OCI-LY3 (cell line): ENCODE measurements at regions not wholly inside any gene's neighbourhood (a gene's known extent, or its start where the extent isn't known, plus 50 kb on each side); places are given as distances from the start of the nearest gene placed in this dataset.

Experiments used
- H2AFZ ChIP-seq: fragments of 200-600, 300-600 bp; shearing (Covaris generic); 2 replicates; pipeline ENCODE4 v1.6.0; 2014; ENCODE audit warnings: antibody characterized with exemption, low read depth, low read length
- H3K27ac ChIP-seq: fragments of 200-600, 300-600 bp; sonication (generic); 2 replicates; pipeline ENCODE4 v1.5.1; 2014; ENCODE audit warnings: mild to moderate bottlenecking, low read length, moderate library complexity, mixed read lengths
- H3K27me3 ChIP-seq: fragments of 200-600, 300-600 bp; sonication (generic); 2 replicates; pipeline ENCODE4 v1.6.1; 2014; ENCODE audit warnings: low read depth, low read length, mixed read lengths
- H3K36me3 ChIP-seq: fragments of 200-600, 300-600 bp; sonication (generic); replicated peaks from 2 replicates; pipeline ENCODE3; 2014; ENCODE audit warnings: low read depth, low read length, mixed read lengths
- H3K4me1 ChIP-seq: fragments of 300-600, 200-600 bp; sonication (generic); 2 replicates; pipeline ENCODE4 v1.6.1; 2014; ENCODE audit warnings: low read length, mixed read lengths
- H3K4me2 ChIP-seq: fragments of 200-600, 300-600 bp; sonication (generic); 2 replicates; pipeline ENCODE4 v1.6.1; 2014; ENCODE audit warnings: low read length, mixed read lengths
- H3K4me3 ChIP-seq: fragments of 300-600, 200-600 bp; sonication (generic); 2 replicates; pipeline ENCODE4 v1.5.1; 2014; ENCODE audit warnings: antibody characterized with exemption, mild to moderate bottlenecking, low read length, moderate library complexity
- H3K79me2 ChIP-seq: fragments of 300-600, 200-600 bp; shearing (Covaris generic); 2 replicates; pipeline ENCODE4 v1.6.1; 2014; ENCODE audit warnings: mild to moderate bottlenecking, low read length, mixed read lengths
- H3K9ac ChIP-seq: fragments of 300-600, 200-600 bp; shearing (Covaris generic); 2 replicates; pipeline ENCODE4 v1.6.0; 2014; ENCODE audit warnings: mild to moderate bottlenecking, low read length, moderate library complexity
- H3K9me3 ChIP-seq: fragments of 200-600, 300-600 bp; shearing (Covaris generic); 2 replicates; pipeline ENCODE4 v1.6.1; 2014; ENCODE audit warnings: low read length, mixed read lengths; ENCODE audit not compliant: insufficient read depth
- H4K20me1 ChIP-seq: fragments of 200-600, 300-600 bp; sonication (generic); 2 replicates; pipeline ENCODE4 v1.6.1; 2016; ENCODE audit warnings: low read length, mixed read lengths; ENCODE audit not compliant: insufficient read depth
- EZH2phosphoT487 ChIP-seq: fragments of 200-600 bp; shearing (Covaris generic); IDR thresholded peaks from 2 replicates; pipeline ENCODE4 v1.6.1; 2018; ENCODE audit warnings: antibody characterized with exemption, mixed run types, low read depth
- TF ChIP-seq, protein P1 (sequence below): fragments of 200-600, 300-600 bp; sonication (generic); IDR thresholded peaks from 2 replicates; pipeline ENCODE4 v1.5.1; 2014; ENCODE audit warnings: antibody characterized with exemption, low read length, low read depth

DNA sequence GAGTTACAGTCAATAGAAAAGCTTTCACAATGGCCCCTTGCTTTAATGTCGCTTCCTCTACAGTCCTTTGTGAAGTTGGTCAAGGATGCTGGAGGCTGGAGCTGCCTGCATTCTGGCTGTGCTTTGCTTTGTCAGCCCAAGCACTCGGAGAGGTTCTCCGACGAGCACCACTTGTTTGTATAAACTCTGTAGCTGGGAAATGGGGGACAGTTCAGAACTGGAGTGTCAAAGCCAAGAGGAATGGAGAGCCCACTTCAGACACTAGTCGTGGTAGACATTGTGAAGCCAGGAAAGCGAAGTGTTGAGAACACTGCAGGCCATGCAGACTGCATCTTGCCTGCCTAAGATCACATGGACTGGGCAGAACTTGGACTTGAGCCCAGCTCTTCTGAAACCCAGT, 330.3 kb downstream of the GADD45G start:
- Histone ChIP-seq H3K9ac (no peak overlapping the region), H3K79me2 (no peaks in the 10 kb centered on the region), H3K36me3 (no peaks in the 10 kb centered on the region), H2AFZ (no peak overlapping the region), H3K4me3 (no peak overlapping the region), H3K4me2 (no peak overlapping the region), H3K9me3 (no peaks in the 10 kb centered on the region), H3K27ac (no peak overlapping the region), H4K20me1 (no peaks in the 10 kb centered on the region), H3K27me3 (peaks cover 61% of the 10 kb centered on the region), H3K4me1 (no peaks in the 10 kb centered on the region)
- TF ChIP-seq, protein P1, sequence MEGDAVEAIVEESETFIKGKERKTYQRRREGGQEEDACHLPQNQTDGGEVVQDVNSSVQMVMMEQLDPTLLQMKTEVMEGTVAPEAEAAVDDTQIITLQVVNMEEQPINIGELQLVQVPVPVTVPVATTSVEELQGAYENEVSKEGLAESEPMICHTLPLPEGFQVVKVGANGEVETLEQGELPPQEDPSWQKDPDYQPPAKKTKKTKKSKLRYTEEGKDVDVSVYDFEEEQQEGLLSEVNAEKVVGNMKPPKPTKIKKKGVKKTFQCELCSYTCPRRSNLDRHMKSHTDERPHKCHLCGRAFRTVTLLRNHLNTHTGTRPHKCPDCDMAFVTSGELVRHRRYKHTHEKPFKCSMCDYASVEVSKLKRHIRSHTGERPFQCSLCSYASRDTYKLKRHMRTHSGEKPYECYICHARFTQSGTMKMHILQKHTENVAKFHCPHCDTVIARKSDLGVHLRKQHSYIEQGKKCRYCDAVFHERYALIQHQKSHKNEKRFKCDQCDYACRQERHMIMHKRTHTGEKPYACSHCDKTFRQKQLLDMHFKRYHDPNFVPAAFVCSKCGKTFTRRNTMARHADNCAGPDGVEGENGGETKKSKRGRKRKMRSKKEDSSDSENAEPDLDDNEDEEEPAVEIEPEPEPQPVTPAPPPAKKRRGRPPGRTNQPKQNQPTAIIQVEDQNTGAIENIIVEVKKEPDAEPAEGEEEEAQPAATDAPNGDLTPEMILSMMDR, result no peak
- no peak for TF ChIP-seq EZH2phosphoT487

DNA sequence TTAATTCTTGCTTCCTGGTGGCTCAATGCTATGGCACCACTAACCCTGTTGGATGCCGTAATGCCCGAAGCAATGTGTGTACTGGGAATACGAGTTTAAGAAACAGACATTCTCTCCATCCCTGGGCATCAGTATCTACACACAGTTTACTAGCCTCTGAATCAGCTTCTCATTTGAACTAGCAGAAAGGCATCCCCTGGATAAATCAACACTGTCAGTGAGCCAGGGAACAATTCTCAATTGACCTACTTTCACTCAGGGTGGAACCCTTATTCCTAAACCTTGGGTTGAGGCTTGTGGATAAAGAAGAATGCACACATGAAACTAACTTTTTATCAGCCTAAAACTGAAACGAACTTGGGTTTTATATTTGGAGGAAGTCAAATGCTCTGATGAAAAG, 331.0 kb downstream of the GADD45G start:
- Histone ChIP-seq H3K4me3 (no peak overlapping the region), H2AFZ (no peak overlapping the region), H3K79me2 (no peaks in the 10 kb centered on the region), H3K9ac (no peak overlapping the region), H4K20me1 (no peaks in the 10 kb centered on the region), H3K36me3 (no peaks in the 10 kb centered on the region), H3K9me3 (no peaks in the 10 kb centered on the region), H3K4me2 (no peak overlapping the region), H3K27ac (no peak overlapping the region), H3K4me1 (no peaks in the 10 kb centered on the region), H3K27me3 (peaks cover 68% of the 10 kb centered on the region)
- TF ChIP-seq, protein P1, result no peak
- TF ChIP-seq EZH2phosphoT487, result no peak

DNA sequence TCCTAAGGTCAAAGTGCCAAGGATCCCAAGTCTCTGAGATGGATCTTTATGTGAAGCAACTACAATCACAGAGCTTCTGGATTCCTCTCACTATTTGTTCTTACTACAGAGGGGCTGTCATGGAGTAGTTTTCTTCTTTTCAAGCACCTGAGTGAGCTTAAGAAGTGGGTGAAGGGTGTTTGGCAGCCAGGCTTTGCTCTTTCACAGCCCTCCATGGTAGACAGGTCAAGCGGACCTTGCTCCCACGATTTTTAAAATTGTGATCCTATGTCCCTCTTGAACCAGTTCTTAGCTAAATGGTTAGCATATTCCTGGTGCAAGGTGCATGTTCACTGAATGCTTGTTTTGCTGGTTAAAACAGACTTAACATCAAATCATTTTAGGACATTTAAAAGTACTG, 332.2 kb downstream of the GADD45G start:
- no peak overlapping the region for H2AFZ ChIP-seq
- no peak for TF ChIP-seq EZH2phosphoT487
- TF ChIP-seq, protein P1, result no peak

DNA sequence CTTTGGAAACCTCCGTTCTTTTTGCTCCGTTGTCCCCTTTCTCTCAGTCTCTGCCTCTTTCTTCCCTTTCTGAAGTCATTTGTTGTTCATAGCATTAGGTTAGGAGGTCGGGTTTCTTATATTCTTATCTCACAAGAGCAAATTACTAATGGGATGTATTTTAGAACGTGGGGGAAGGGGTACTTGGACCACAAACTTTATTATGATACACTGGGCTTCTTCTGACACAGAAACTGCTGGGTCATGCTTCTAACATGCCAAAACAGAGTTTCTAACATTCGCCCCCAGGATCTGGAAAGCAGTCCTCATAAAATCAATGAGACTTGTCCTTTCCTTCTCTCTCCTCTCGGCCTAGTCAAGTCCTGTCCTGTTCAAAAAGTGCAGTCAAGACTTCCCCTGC, 334.4 kb downstream of the GADD45G start:
- TF ChIP-seq, protein P1, result no peak
- TF ChIP-seq EZH2phosphoT487, result no peak
- Histone ChIP-seq H4K20me1 (no peaks in the 10 kb centered on the region), H3K79me2 (no peaks in the 10 kb centered on the region), H3K4me1 (peaks cover 6% of the 10 kb centered on the region), H2AFZ (no peak overlapping the region), H3K36me3 (no peaks in the 10 kb centered on the region), H3K9ac (no peak overlapping the region), H3K9me3 (no peaks in the 10 kb centered on the region), H3K27me3 (peaks cover 77% of the 10 kb centered on the region), H3K27ac (no peak overlapping the region), H3K4me2 (no peak overlapping the region), H3K4me3 (no peak overlapping the region)

More for the DNA sequence above, 332.2 kb downstream of the GADD45G start:
- H3K4me2 ChIP-seq, result no peak overlapping the region
- H3K4me3 ChIP-seq, result no peak overlapping the region
- H3K9ac ChIP-seq, result no peak overlapping the region
- H3K27ac ChIP-seq, result no peak overlapping the region
- H3K9me3 ChIP-seq, result no peaks in the 10 kb centered on the region
- H4K20me1 ChIP-seq, result no peaks in the 10 kb centered on the region
- H3K36me3 ChIP-seq, result no peaks in the 10 kb centered on the region
- H3K79me2 ChIP-seq, result no peaks in the 10 kb centered on the region
- H3K27me3 ChIP-seq, result peaks cover 75% of the 10 kb centered on the region
- no peaks in the 10 kb centered on the region for H3K4me1 ChIP-seq
